ENCODE measurements at regions not wholly inside any gene's neighbourhood (a gene's known extent, or its start where the extent isn't known, plus 50 kb on each side); places are given as distances from the start of the nearest gene placed in this dataset.

DNA sequence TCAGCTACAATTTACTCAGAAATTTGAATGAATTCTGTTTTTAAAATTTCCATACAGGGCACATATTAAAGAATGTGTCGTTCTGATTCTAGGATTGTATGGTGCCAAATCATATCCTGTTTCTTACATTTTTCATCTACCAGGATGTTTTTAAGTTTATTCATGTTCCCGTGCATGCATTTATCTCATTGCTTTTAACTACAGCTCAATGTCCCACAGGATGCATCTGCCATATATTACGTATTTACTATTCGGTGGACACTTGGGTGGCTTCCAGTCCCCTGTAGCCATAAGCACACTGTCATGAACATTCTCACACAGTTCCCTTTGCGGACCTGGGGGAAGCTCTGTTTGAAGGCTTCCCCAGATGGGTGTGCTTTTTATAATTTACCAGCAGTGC lies 122.3 kb downstream of the CCDC71L start:
- TF ChIP-seq, protein P1, sequence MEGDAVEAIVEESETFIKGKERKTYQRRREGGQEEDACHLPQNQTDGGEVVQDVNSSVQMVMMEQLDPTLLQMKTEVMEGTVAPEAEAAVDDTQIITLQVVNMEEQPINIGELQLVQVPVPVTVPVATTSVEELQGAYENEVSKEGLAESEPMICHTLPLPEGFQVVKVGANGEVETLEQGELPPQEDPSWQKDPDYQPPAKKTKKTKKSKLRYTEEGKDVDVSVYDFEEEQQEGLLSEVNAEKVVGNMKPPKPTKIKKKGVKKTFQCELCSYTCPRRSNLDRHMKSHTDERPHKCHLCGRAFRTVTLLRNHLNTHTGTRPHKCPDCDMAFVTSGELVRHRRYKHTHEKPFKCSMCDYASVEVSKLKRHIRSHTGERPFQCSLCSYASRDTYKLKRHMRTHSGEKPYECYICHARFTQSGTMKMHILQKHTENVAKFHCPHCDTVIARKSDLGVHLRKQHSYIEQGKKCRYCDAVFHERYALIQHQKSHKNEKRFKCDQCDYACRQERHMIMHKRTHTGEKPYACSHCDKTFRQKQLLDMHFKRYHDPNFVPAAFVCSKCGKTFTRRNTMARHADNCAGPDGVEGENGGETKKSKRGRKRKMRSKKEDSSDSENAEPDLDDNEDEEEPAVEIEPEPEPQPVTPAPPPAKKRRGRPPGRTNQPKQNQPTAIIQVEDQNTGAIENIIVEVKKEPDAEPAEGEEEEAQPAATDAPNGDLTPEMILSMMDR (IDR thresholded peaks at IDR 0.05) = no peak
- TF ChIP-seq POLR2AphosphoS5 (IDR thresholded peaks at IDR 0.05) = no peak

Measured in breast epithelium (tissue), 3 donors.